H1 (cell line): ENCODE measurements at regions not wholly inside any gene's neighbourhood (a gene's known extent, or its start where the extent isn't known, plus 50 kb on each side); places are given as distances from the start of the nearest gene placed in this dataset.

Experiments
- CTCF ChIA-PET: fragments of 300-600 bp; sonication (Branson Sonifier 250); formaldehyde crosslinking; loops from one replicate; lab custom pipeline; 2021; ENCODE audit not compliant: partially characterized antibody; lab: Charles Lee
- POLR2A ChIA-PET: fragments of 300-600 bp; sonication (Branson Sonifier 250); formaldehyde crosslinking; loops from one replicate; lab custom pipeline; 2021; ENCODE audit warnings: inconsistent platforms; ENCODE audit not compliant: partially characterized antibody; lab: Charles Lee
- DNase-seq, 2 experiments: peaks; one replicate each; pipeline versions ENCODE4 v3.0.0 to v3.0.0-alpha.2; 2010 to 2022; ENCODE audit warnings: low spot score in 2 of 2, low read depth in 1 of 2, mixed read lengths in 1 of 2
- FAIRE-seq: peaks from 2 replicates; lab custom pipeline; 2011; peaks lifted over from hg19 to GRCh38; lab: Jason Lieb, UNC
- H2AFZ ChIP-seq: 2 replicates; pipeline ENCODE4 v1.8.1; 2012; ENCODE audit warnings: low read length, inconsistent platforms
- H2AK5ac ChIP-seq: 2 replicates; pipeline ENCODE4 v1.6.1; 2013; ENCODE audit warnings: low read depth, low read length
- H2BK120ac ChIP-seq: replicated peaks from 2 replicates; pipeline ENCODE3; 2013; ENCODE audit warnings: low read depth, low read length, inconsistent platforms
- H2BK12ac ChIP-seq: 2 replicates; pipeline ENCODE4 v1.6.1; 2013; ENCODE audit warnings: low read depth, low read length
- H2BK15ac ChIP-seq: 2 replicates; pipeline ENCODE4 v1.6.1; 2013; ENCODE audit warnings: low read length
- H2BK20ac ChIP-seq: 2 replicates; pipeline ENCODE4 v1.6.1; 2013; ENCODE audit warnings: low read length
- H2BK5ac ChIP-seq: 2 replicates; pipeline ENCODE4 v1.6.1; 2013; ENCODE audit warnings: low read depth, low read length
- H3K14ac ChIP-seq: 2 replicates; pipeline ENCODE4 v1.6.1; 2013; ENCODE audit warnings: inconsistent platforms; ENCODE audit not compliant: insufficient read length
- H3K18ac ChIP-seq: 2 replicates; pipeline ENCODE4 v1.6.1; 2013; ENCODE audit warnings: low read length; ENCODE audit errors: extremely low read depth
- H3K23ac ChIP-seq: 2 replicates; pipeline ENCODE4 v1.6.1; 2013; ENCODE audit warnings: inconsistent platforms; ENCODE audit not compliant: insufficient read length
- H3K23me2 ChIP-seq: 2 replicates; pipeline ENCODE4 v1.6.1; 2013; ENCODE audit warnings: low read depth, low read length
- H3K27ac ChIP-seq: 2 replicates; pipeline ENCODE4 v1.6.1; 2011; ENCODE audit warnings: low read depth, low read length, inconsistent platforms
- H3K27me3 ChIP-seq, 4 experiments: replicated peaks in 1 of 4; 1 replicate in 1 of 4; 2 replicates in 3 of 4; pipeline versions ENCODE4 v1.6.1 to v1.8.1; 2011 to 2013; ENCODE audit warnings: low read length in 3 of 4, mild to moderate bottlenecking in 3 of 4, inconsistent platforms in 2 of 4, mixed read lengths in 2 of 4, moderate library complexity in 1 of 4; ENCODE audit not compliant: control insufficient read depth in 3 of 4, insufficient read depth in 3 of 4; ENCODE audit errors: extremely low read depth in 1 of 4
- H3K36me3 ChIP-seq, 4 experiments: 2 replicates each; pipeline versions ENCODE4 v1.6.1 to v1.8.1; 2011 to 2013; ENCODE audit warnings: mild to moderate bottlenecking in 4 of 4, low read length in 3 of 4, moderate library complexity in 2 of 4, control low read depth in 1 of 4, inconsistent platforms in 1 of 4; ENCODE audit not compliant: insufficient read depth in 4 of 4, control insufficient read depth in 2 of 4
- H3K4ac ChIP-seq: replicated peaks from 2 replicates; pipeline ENCODE3; 2013; ENCODE audit warnings: low read length, low read depth, mixed read lengths, inconsistent platforms; ENCODE audit not compliant: insufficient read length
- H3K4me1 ChIP-seq, 4 experiments: replicated peaks in 1 of 4; 1 replicate in 1 of 4; 2 replicates in 3 of 4; pipeline versions ENCODE4 v1.6.1 to v1.8.1; 2011 to 2013; ENCODE audit warnings: low read length in 3 of 4, inconsistent platforms in 2 of 4, mixed read lengths in 1 of 4; ENCODE audit not compliant: insufficient read depth in 4 of 4, control insufficient read depth in 3 of 4
- H3K4me2 ChIP-seq, 2 experiments: 2 replicates each; pipeline versions ENCODE4 v1.6.1 to v1.8.1; 2011 to 2013; ENCODE audit warnings: low read depth in 2 of 2, low read length in 2 of 2, control low read depth in 1 of 2, inconsistent platforms in 1 of 2, mild to moderate bottlenecking in 1 of 2; ENCODE audit not compliant: insufficient read depth in 1 of 2
- H3K4me3 ChIP-seq, 4 experiments: fragments of 200-600, 300-600 bp in 1 of 4; sonication (generic), shearing (Covaris generic), sonication (Bioruptor Twin) in 1 of 4; 2 replicates each; pipeline versions ENCODE4 v1.5.1 to v1.8.1; 2011 to 2016; ENCODE audit warnings: low read length in 4 of 4, low read depth in 3 of 4, control low read depth in 2 of 4, inconsistent platforms in 2 of 4, mild to moderate bottlenecking in 2 of 4, mixed read lengths in 1 of 4, moderate library complexity in 1 of 4; ENCODE audit not compliant: insufficient read depth in 2 of 4; ENCODE audit errors: extremely low read depth in 1 of 4
- H3K56ac ChIP-seq: replicated peaks from 2 replicates; pipeline ENCODE3; 2013; ENCODE audit warnings: low read depth, mild to moderate bottlenecking, mixed read lengths, low read length, inconsistent platforms; ENCODE audit not compliant: insufficient read length
- H3K79me1 ChIP-seq: 2 replicates; pipeline ENCODE4 v1.6.1; 2013; ENCODE audit warnings: low read depth, low read length, control low read depth
- H3K79me2 ChIP-seq, 2 experiments: 2 replicates each; pipeline versions ENCODE4 v1.6.1 to v1.8.1; 2012 to 2013; ENCODE audit warnings: low read length in 2 of 2, mild to moderate bottlenecking in 2 of 2, inconsistent platforms in 1 of 2; ENCODE audit not compliant: insufficient read depth in 2 of 2, control insufficient read depth in 1 of 2
- H3K9ac ChIP-seq, 4 experiments: replicated peaks in 1 of 4; 1 replicate in 1 of 4; 2 replicates in 3 of 4; pipeline versions ENCODE4 v1.6.1 to v1.8.1; 2011 to 2013; ENCODE audit warnings: low read depth in 3 of 4, low read length in 3 of 4, control low read depth in 2 of 4, mild to moderate bottlenecking in 2 of 4, moderate library complexity in 2 of 4, inconsistent platforms in 1 of 4; ENCODE audit errors: extremely low read depth in 1 of 4
- H3K9me3 ChIP-seq, 2 experiments: 2 replicates each; pipeline versions ENCODE4 v1.6.1 to v1.8.1; 2012 to 2013; ENCODE audit warnings: mild to moderate bottlenecking in 2 of 2, moderate library complexity in 2 of 2, control low read depth in 1 of 2, inconsistent platforms in 1 of 2, low read depth in 1 of 2, low read length in 1 of 2, mixed read lengths in 1 of 2; ENCODE audit not compliant: insufficient read depth in 2 of 2
- H4K20me1 ChIP-seq, 2 experiments: replicated peaks in 1 of 2; 2 replicates each; pipeline versions ENCODE3 to v1.8.1; 2011 to 2013; ENCODE audit warnings: inconsistent platforms in 2 of 2, low read length in 2 of 2, mild to moderate bottlenecking in 1 of 2; ENCODE audit not compliant: insufficient read depth in 2 of 2, control insufficient read depth in 1 of 2
- H4K5ac ChIP-seq: 2 replicates; pipeline ENCODE4 v1.6.1; 2013; ENCODE audit warnings: low read length, low read depth, mixed read lengths, inconsistent platforms; ENCODE audit not compliant: insufficient read length
- H4K8ac ChIP-seq: 2 replicates; pipeline ENCODE4 v1.8.0; 2013; ENCODE audit warnings: mild to moderate bottlenecking, moderate library complexity, low read length, inconsistent platforms; ENCODE audit not compliant: insufficient read depth; ENCODE audit errors: extremely low read depth
- H4K91ac ChIP-seq: replicated peaks from 2 replicates; pipeline ENCODE3; 2013; ENCODE audit warnings: low read length, mixed read lengths, inconsistent platforms; ENCODE audit not compliant: insufficient read length
- BRCA1 ChIP-seq: IDR thresholded peaks from 2 replicates; pipeline ENCODE4 v1.6.1; 2012; ENCODE audit warnings: low read depth, low read length, improper control_type of control experiment
- EGR1 ChIP-seq: IDR thresholded peaks from 2 replicates; pipeline ENCODE4 v1.6.1; 2011; ENCODE audit warnings: low read depth, low read length, borderline replicate concordance
- RXRA ChIP-seq: IDR thresholded peaks from 2 replicates; pipeline ENCODE4 v1.6.1; 2011; ENCODE audit warnings: low read depth, mild to moderate bottlenecking, low read length, moderate library complexity; ENCODE audit not compliant: insufficient read depth
- SUZ12 ChIP-seq: fragments of 200-600 bp; sonication (generic); IDR thresholded peaks from 2 replicates; pipeline ENCODE4 v1.6.1; 2012; ENCODE audit warnings: mild to moderate bottlenecking, inconsistent platforms, low read length, moderate library complexity, mixed read lengths
- WGBS, 2 experiments: shearing (Covaris generic) in 1 of 2; methylation state at CpG; one replicate each; pipeline versions ENCODE4 v1.1.6 to v1.1.7; 2013 to 2015; ENCODE audit warnings: low lambda C conversion rate in 2 of 2, mixed read lengths in 2 of 2, inconsistent platforms in 1 of 2, low coverage in 1 of 2, missing lambda C conversion rate in 1 of 2; ENCODE audit not compliant: insufficient replicate concordance in 2 of 2, insufficient coverage in 1 of 2, insufficient read length in 1 of 2; ENCODE audit errors: extremely low coverage in 1 of 2, missing lambda C conversion rate in 1 of 2; 5-methylcytosine and 5-hydroxymethylcytosine counted together

- Histone ChIP-seq H2AFZ (no peak overlapping the region), H3K56ac (no peak overlapping the region), H4K91ac (no peak overlapping the region), H3K27ac (no peak overlapping the region), H3K23ac (no peak overlapping the region), H4K20me1 (peaks cover 0 to 4% of the 10 kb centered on the region in 2 experiments), H3K14ac (no peak overlapping the region), H3K4me3 (no peak overlapping the region), H2BK20ac (no peak overlapping the region), H3K79me1 (no peaks in the 10 kb centered on the region), H3K23me2 (no peaks in the 10 kb centered on the region), H3K4me2 (no peak overlapping the region), H3K9ac (no peak overlapping the region), H2BK5ac (no peak overlapping the region), H2BK12ac (no peak overlapping the region), H3K4ac (no peak overlapping the region), H3K27me3 (no peaks in the 10 kb centered on the region; a peak in 1 of 7 replicates), H3K36me3 (no peaks in the 10 kb centered on the region), H2BK120ac (no peak overlapping the region), H2BK15ac (no peak overlapping the region), H3K79me2 (no peaks in the 10 kb centered on the region), H3K4me1 (peaks cover 0 to 7% (median 1%) of the 10 kb centered on the region in 4 experiments; a peak in 2 of 7 replicates), H4K8ac (no peak overlapping the region), H4K5ac (no peak overlapping the region), H2AK5ac (no peak overlapping the region), H3K9me3 (no peaks in the 10 kb centered on the region), H3K18ac (no peak overlapping the region)
- ChIA-PET POLR2A (no interaction called here), CTCF (interaction anchor here (0.8 to 16.0 kb wide), 6 partner anchors 8 to 59 kb away, joined by 3 to 162 read pairs (median 3); no protein-coding TSS in a partner anchor)
- DNase-seq (no peak), FAIRE-seq (no peak)
- 73% methylated on average over 8 of the region's 8 CpGs; no CpG with 5 or more reads in 1 of the 2 experiments for WGBS, 2 experiments
- TF ChIP-seq EGR1 (no peak), RXRA (no peak), BRCA1 (no peak), SUZ12 (no peak)
These were observed 540.4 kb downstream of the BUD13 start for GRCh38 chr11:116232364-116232828.
